OCI-LY3 (cell line): ENCODE measurements at regions not wholly inside any gene's neighbourhood (a gene's known extent, or its start where the extent isn't known, plus 50 kb on each side); places are given as distances from the start of the nearest gene placed in this dataset.

Experiments used
- H2AFZ ChIP-seq: fragments of 200-600, 300-600 bp; shearing (Covaris generic); 2 replicates; pipeline ENCODE4 v1.6.0; 2014; ENCODE audit warnings: antibody characterized with exemption, low read depth, low read length
- H3K27ac ChIP-seq: fragments of 200-600, 300-600 bp; sonication (generic); 2 replicates; pipeline ENCODE4 v1.5.1; 2014; ENCODE audit warnings: mild to moderate bottlenecking, low read length, moderate library complexity, mixed read lengths
- H3K27me3 ChIP-seq: fragments of 200-600, 300-600 bp; sonication (generic); 2 replicates; pipeline ENCODE4 v1.6.1; 2014; ENCODE audit warnings: low read depth, low read length, mixed read lengths
- H3K36me3 ChIP-seq: fragments of 200-600, 300-600 bp; sonication (generic); replicated peaks from 2 replicates; pipeline ENCODE3; 2014; ENCODE audit warnings: low read depth, low read length, mixed read lengths
- H3K4me1 ChIP-seq: fragments of 300-600, 200-600 bp; sonication (generic); 2 replicates; pipeline ENCODE4 v1.6.1; 2014; ENCODE audit warnings: low read length, mixed read lengths
- H3K4me2 ChIP-seq: fragments of 200-600, 300-600 bp; sonication (generic); 2 replicates; pipeline ENCODE4 v1.6.1; 2014; ENCODE audit warnings: low read length, mixed read lengths
- H3K4me3 ChIP-seq: fragments of 300-600, 200-600 bp; sonication (generic); 2 replicates; pipeline ENCODE4 v1.5.1; 2014; ENCODE audit warnings: antibody characterized with exemption, mild to moderate bottlenecking, low read length, moderate library complexity
- H3K79me2 ChIP-seq: fragments of 300-600, 200-600 bp; shearing (Covaris generic); 2 replicates; pipeline ENCODE4 v1.6.1; 2014; ENCODE audit warnings: mild to moderate bottlenecking, low read length, mixed read lengths
- H3K9ac ChIP-seq: fragments of 300-600, 200-600 bp; shearing (Covaris generic); 2 replicates; pipeline ENCODE4 v1.6.0; 2014; ENCODE audit warnings: mild to moderate bottlenecking, low read length, moderate library complexity
- H3K9me3 ChIP-seq: fragments of 200-600, 300-600 bp; shearing (Covaris generic); 2 replicates; pipeline ENCODE4 v1.6.1; 2014; ENCODE audit warnings: low read length, mixed read lengths; ENCODE audit not compliant: insufficient read depth
- H4K20me1 ChIP-seq: fragments of 200-600, 300-600 bp; sonication (generic); 2 replicates; pipeline ENCODE4 v1.6.1; 2016; ENCODE audit warnings: low read length, mixed read lengths; ENCODE audit not compliant: insufficient read depth
- CTCF ChIP-seq: fragments of 200-600, 300-600 bp; sonication (generic); IDR thresholded peaks from 2 replicates; pipeline ENCODE4 v1.5.1; 2014; ENCODE audit warnings: antibody characterized with exemption, low read length, low read depth
- EZH2phosphoT487 ChIP-seq: fragments of 200-600 bp; shearing (Covaris generic); IDR thresholded peaks from 2 replicates; pipeline ENCODE4 v1.6.1; 2018; ENCODE audit warnings: antibody characterized with exemption, mixed run types, low read depth

DNA sequence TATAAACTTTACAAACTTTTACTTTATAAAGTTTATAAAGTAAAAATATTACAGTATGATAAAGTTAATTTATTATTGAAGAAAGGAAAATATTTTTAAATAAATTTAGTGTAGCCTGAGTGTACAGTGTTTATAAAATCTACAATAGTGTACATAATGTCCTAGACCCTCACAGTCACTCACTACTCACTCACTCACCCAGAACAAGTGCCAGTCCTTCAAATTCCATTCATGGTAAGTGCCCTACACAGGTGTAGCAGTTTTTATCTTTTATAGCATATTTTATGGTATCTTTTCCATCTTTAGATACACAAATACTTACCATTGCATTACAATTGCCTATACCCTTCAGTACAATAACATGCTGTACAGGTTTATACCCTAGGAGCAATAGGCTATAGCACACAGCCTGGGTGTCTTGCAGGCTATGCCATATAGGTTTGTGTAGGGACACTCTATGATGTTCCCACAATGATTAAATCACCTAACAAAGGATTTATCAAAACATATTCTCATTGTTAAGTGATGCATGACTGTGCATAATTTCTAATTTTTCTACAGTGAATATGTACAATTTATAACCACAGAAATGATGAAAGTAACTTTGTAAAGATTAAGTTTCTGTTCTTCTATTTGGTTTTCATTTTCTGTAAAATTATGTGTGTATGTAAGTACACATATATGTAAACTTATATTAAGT lies 98.0 kb downstream of the SPRY2 start:
- Histone ChIP-seq H3K27ac (no peak overlapping the region), H3K79me2 (no peaks in the 10 kb centered on the region), H3K4me1 (peaks cover 5% of the 10 kb centered on the region; the same call in 1 of the 2 replicates), H3K4me2 (no peak overlapping the region), H3K9me3 (no peaks in the 10 kb centered on the region), H3K9ac (no peak overlapping the region), H3K36me3 (no peaks in the 10 kb centered on the region), H2AFZ (no peak overlapping the region), H3K27me3 (no peaks in the 10 kb centered on the region), H3K4me3 (no peak overlapping the region), H4K20me1 (no peaks in the 10 kb centered on the region)
- no peak for TF ChIP-seq CTCF
- TF ChIP-seq EZH2phosphoT487: no peak

- Histone ChIP-seq H3K36me3 (no peaks in the 10 kb centered on the region), H3K79me2 (no peaks in the 10 kb centered on the region), H3K9ac (no peak overlapping the region), H3K27ac (no peak overlapping the region), H3K4me2 (no peak overlapping the region), H3K4me3 (no peak overlapping the region), H4K20me1 (no peaks in the 10 kb centered on the region), H2AFZ (no peak overlapping the region), H3K27me3 (no peaks in the 10 kb centered on the region), H3K4me1 (peaks cover 16% of the 10 kb centered on the region), H3K9me3 (no peaks in the 10 kb centered on the region)
- no peak for TF ChIP-seq EZH2phosphoT487
- TF ChIP-seq CTCF: no peak
Measured at GRCh38 chr13:80239571-80240255, 101.2 kb downstream of the SPRY2 start.

DNA sequence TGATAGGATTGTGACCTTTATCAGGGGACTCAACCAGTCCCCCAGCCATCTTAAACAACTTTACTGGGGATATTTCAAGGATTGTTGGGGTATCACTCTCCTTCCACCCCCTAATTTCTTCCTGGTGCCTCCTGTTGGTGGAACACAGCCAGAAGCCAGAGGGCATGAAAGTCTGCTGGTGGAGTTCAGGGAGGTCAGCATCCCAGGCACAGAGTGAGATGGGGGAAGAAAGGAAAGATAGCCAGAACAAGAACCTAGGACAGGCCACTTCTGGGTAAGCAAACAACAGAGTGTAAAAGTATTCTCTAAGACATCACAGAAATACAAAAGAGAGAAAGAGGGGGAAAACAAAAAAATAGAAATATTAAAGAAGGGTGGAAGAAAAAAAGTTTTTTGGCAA lies 101.8 kb downstream of the SPRY2 start:
- H3K27ac ChIP-seq: no peak overlapping the region
- H2AFZ ChIP-seq: no peak overlapping the region
- H3K79me2 ChIP-seq: no peaks in the 10 kb centered on the region
- TF ChIP-seq CTCF (no peak), EZH2phosphoT487 (no peak)
- H3K27me3 ChIP-seq: no peaks in the 10 kb centered on the region
- H3K9ac ChIP-seq: no peak overlapping the region
- H3K9me3 ChIP-seq: no peaks in the 10 kb centered on the region
- no peak overlapping the region for H3K4me2 ChIP-seq
- no peaks in the 10 kb centered on the region for H3K36me3 ChIP-seq
- H3K4me1 ChIP-seq: peaks cover 16% of the 10 kb centered on the region
- H4K20me1 ChIP-seq: no peaks in the 10 kb centered on the region
- no peak overlapping the region for H3K4me3 ChIP-seq

DNA sequence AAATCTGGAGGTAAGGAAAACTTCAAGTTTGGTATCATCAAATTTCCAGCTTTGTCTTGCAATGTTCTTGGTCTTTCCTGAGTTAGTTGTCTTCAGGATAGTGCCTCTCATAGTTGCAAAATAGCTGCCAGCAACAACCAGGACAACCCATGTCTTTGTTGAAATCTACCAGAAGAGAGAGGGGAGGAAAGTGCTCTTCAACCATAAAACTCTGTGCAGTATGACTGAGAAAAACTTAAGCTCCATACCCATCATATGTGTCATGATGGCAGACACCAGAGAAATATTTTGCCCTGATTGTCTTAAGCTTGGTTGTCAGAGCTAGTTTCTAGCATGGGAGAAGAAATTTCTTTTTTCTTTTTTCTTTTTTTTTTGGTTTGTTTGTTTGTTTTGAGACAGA lies 103.3 kb downstream of the SPRY2 start:
- TF ChIP-seq CTCF (no peak), EZH2phosphoT487 (no peak)
- Histone ChIP-seq H3K4me3 (no peak overlapping the region), H3K27me3 (no peaks in the 10 kb centered on the region), H3K9ac (no peak overlapping the region), H3K36me3 (no peaks in the 10 kb centered on the region), H3K79me2 (no peaks in the 10 kb centered on the region), H3K4me2 (no peak overlapping the region), H3K9me3 (no peaks in the 10 kb centered on the region), H4K20me1 (no peaks in the 10 kb centered on the region), H3K4me1 (peaks cover 11% of the 10 kb centered on the region), H2AFZ (no peak overlapping the region), H3K27ac (no peak overlapping the region)
